ENCODE measurements at regions not wholly inside any gene's neighbourhood (a gene's known extent, or its start where the extent isn't known, plus 50 kb on each side); places are given as distances from the start of the nearest gene placed in this dataset.

DNA sequence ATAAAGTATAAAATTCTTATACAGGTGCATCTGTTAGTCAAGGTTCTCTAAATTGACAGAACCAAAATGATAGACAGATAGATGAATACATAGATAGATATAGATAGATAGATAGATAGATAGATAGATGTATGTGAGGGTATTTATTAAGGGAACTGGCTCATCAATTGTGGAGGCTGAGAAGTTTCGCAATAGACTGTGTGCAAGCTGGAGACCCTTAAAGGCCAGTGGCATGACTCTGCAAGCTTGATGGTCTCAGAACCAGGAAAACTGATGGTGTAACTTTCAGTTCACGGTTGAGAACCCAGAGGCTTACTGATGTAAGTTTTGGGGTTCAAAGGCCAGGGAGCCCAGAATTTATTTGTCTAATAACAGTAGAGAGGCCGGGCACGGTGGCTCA, 1123.7 kb upstream of the CADM2 start:
- ATAC-seq: no peak
- Histone ChIP-seq H4K20me1 (replicated peaks; ENCODE audit: control insufficient read depth, insufficient read depth, low read length) (no peaks in the 10 kb centered on the region), H3K79me2 (ENCODE audit: control insufficient read depth, insufficient read depth, low read length) (no peaks in the 10 kb centered on the region), H3K9me1 (ENCODE audit: control insufficient read depth, insufficient read depth, low read length) (no peaks in the 10 kb centered on the region), H3K4me2 (ENCODE audit: insufficient read depth, low read length) (no peak overlapping the region), H3K9me3 (replicated peaks; ENCODE audit: control insufficient read depth, insufficient read depth, low read depth, low read length) (no peaks in the 10 kb centered on the region), H3K4me1 (replicated peaks in 1 of 2; ENCODE audit: control insufficient read depth in 2 of 2, insufficient read depth in 2 of 2, low read length in 2 of 2) (no peaks in the 10 kb centered on the region), H3K27ac (ENCODE audit: extremely low read depth, low read depth, low read length) (no peak overlapping the region), H2AFZ (ENCODE audit: low read depth, low read length) (no peak overlapping the region), H3K9ac (ENCODE audit: insufficient read depth in 1 of 2, low read depth in 2 of 2, low read length in 2 of 2) (no peak overlapping the region), H3K36me3 (ENCODE audit: control insufficient read depth, insufficient read depth, low read length) (no peaks in the 10 kb centered on the region), H3K4me3 (no peak overlapping the region), H3K27me3 (ENCODE audit: control insufficient read depth in 2 of 2, insufficient read depth in 2 of 2, low read length in 2 of 2) (no peaks in the 10 kb centered on the region)
- intact Hi-C loops (cut with micrococcal nuclease): no loop called here
- in situ Hi-C loops (cut with MboI): no loop called here
- 0% methylated on average over 4 of the region's 4 CpGs for WGBS (ENCODE audit: insufficient coverage, low coverage, missing lambda C conversion rate)
- TF ChIP-seq, protein P1, sequence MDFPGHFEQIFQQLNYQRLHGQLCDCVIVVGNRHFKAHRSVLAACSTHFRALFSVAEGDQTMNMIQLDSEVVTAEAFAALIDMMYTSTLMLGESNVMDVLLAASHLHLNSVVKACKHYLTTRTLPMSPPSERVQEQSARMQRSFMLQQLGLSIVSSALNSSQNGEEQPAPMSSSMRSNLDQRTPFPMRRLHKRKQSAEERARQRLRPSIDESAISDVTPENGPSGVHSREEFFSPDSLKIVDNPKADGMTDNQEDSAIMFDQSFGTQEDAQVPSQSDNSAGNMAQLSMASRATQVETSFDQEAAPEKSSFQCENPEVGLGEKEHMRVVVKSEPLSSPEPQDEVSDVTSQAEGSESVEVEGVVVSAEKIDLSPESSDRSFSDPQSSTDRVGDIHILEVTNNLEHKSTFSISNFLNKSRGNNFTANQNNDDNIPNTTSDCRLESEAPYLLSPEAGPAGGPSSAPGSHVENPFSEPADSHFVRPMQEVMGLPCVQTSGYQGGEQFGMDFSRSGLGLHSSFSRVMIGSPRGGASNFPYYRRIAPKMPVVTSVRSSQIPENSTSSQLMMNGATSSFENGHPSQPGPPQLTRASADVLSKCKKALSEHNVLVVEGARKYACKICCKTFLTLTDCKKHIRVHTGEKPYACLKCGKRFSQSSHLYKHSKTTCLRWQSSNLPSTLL (IDR thresholded peaks at IDR 0.05): no peak
- TF ChIP-seq SMARCA5 (IDR thresholded peaks at IDR 0.05): no peak
- TF ChIP-seq DEAF1 (CRISPR knock-in tag; IDR thresholded peaks at IDR 0.05): no peak
- no peak for TF ChIP-seq RFX5 (IDR thresholded peaks at IDR 0.05; ENCODE audit: low read depth, low read length)
- TF ChIP-seq BCL6 (CRISPR knock-in tag; IDR thresholded peaks at IDR 0.05): no peak
- TF ChIP-seq PHTF2 (CRISPR knock-in tag; IDR thresholded peaks at IDR 0.05): no peak
- no peak for TF ChIP-seq JUND (IDR thresholded peaks at IDR 0.05; ENCODE audit: borderline replicate concordance, low read depth, low read length)
- TF ChIP-seq JUND (tag; IDR thresholded peaks at IDR 0.05; ENCODE audit: borderline replicate concordance, low read depth, low read length): no peak
- no peak for TF ChIP-seq ZNF431 (CRISPR knock-in tag; IDR thresholded peaks at IDR 0.05)
- no peak for TF ChIP-seq SP1 (CRISPR knock-in tag; IDR thresholded peaks at IDR 0.05)
- TF ChIP-seq STAG1 (CRISPR knock-in tag; IDR thresholded peaks at IDR 0.05; ENCODE audit: borderline replicate concordance): no peak
- no peak for TF ChIP-seq NFRKB (IDR thresholded peaks at IDR 0.05; ENCODE audit: low read depth)
- BruUV-seq (replicated peaks): no TSS peak
- CTCF ChIA-PET (ENCODE audit: low intra/inter-chr PET ratio): no interaction called here
- no peak for FAIRE-seq
- no peak for DNase-seq (ENCODE audit: extremely low read depth in 1 of 4, low spot score in 3 of 4)
- POLR2A ChIA-PET: no interaction called here

Data from K562 (cell line).